Trophoblast cell (in vitro differentiated cells and primary cell): ENCODE measurements at regions not wholly inside any gene's neighbourhood (a gene's known extent, or its start where the extent isn't known, plus 50 kb on each side); places are given as distances from the start of the nearest gene placed in this dataset.

Experiments used
- DNase-seq, 2 donors: peaks; one replicate each; pipeline ENCODE4 v3.0.0-alpha.2; 2016
- H2AFZ ChIP-seq: 2 replicates; pipeline ENCODE4 v1.6.1; 2013; ENCODE audit warnings: low read length, moderate library complexity, mild to moderate bottlenecking; ENCODE audit not compliant: insufficient read depth, poor library complexity
- H2AK5ac ChIP-seq: 2 replicates; pipeline ENCODE4 v1.6.1; 2013; ENCODE audit warnings: mild to moderate bottlenecking, low read length
- H2BK120ac ChIP-seq: 2 replicates; pipeline ENCODE4 v1.6.1; 2013; ENCODE audit warnings: low read length, mild to moderate bottlenecking, moderate library complexity; ENCODE audit not compliant: insufficient read depth, poor library complexity
- H2BK12ac ChIP-seq: 2 replicates; pipeline ENCODE4 v1.6.1; 2013; ENCODE audit warnings: mild to moderate bottlenecking, low read length, moderate library complexity
- H2BK5ac ChIP-seq: 2 replicates; pipeline ENCODE4 v1.6.1; 2013; ENCODE audit warnings: low read length, low read depth, moderate library complexity, mild to moderate bottlenecking; ENCODE audit not compliant: poor library complexity
- H3K14ac ChIP-seq: 2 replicates; pipeline ENCODE4 v1.6.1; 2013; ENCODE audit warnings: mild to moderate bottlenecking, low read length
- H3K18ac ChIP-seq: 2 replicates; pipeline ENCODE4 v1.6.1; 2013; ENCODE audit warnings: mild to moderate bottlenecking, low read length
- H3K23ac ChIP-seq: 2 replicates; pipeline ENCODE4 v1.6.1; 2013; ENCODE audit warnings: low read length
- H3K27ac ChIP-seq: 2 replicates; pipeline ENCODE4 v1.5.1; 2013; ENCODE audit warnings: low read depth, mild to moderate bottlenecking, inconsistent platforms, low read length, moderate library complexity
- H3K27me3 ChIP-seq: 2 replicates; pipeline ENCODE4 v1.6.1; 2013; ENCODE audit warnings: inconsistent platforms, mild to moderate bottlenecking, low read length, moderate library complexity; ENCODE audit not compliant: insufficient read depth
- H3K36me3 ChIP-seq, 2 experiments: 1 replicate in 1 of 2; 2 replicates in 1 of 2; pipeline ENCODE4 v1.6.1; 2013; ENCODE audit warnings: low read length in 2 of 2, mild to moderate bottlenecking in 2 of 2, moderate library complexity in 1 of 2; ENCODE audit not compliant: insufficient read depth in 2 of 2, control insufficient read depth in 1 of 2
- H3K4ac ChIP-seq: 2 replicates; pipeline ENCODE4 v1.6.1; 2013; ENCODE audit warnings: low read depth, mild to moderate bottlenecking, low read length, moderate library complexity
- H3K4me1 ChIP-seq, 2 experiments: 1 replicate in 1 of 2; 2 replicates in 1 of 2; pipeline ENCODE4 v1.6.1; 2013; ENCODE audit warnings: low read length in 2 of 2, mild to moderate bottlenecking in 2 of 2, moderate library complexity in 1 of 2; ENCODE audit not compliant: insufficient read depth in 2 of 2, control insufficient read depth in 1 of 2
- H3K4me2 ChIP-seq: 2 replicates; pipeline ENCODE4 v1.6.1; 2013; ENCODE audit warnings: inconsistent platforms, mild to moderate bottlenecking, low read length, moderate library complexity
- H3K4me3 ChIP-seq: 2 replicates; pipeline ENCODE4 v1.5.1; 2013; ENCODE audit warnings: mild to moderate bottlenecking, low read depth, low read length, inconsistent platforms
- H3K79me1 ChIP-seq: one replicate; pipeline ENCODE4 v1.6.1; 2013; ENCODE audit warnings: low read length
- H3K79me2 ChIP-seq: 2 replicates; pipeline ENCODE4 v1.6.1; 2013; ENCODE audit warnings: low read length, mild to moderate bottlenecking; ENCODE audit not compliant: control insufficient read depth, insufficient read depth, poor library complexity
- H3K9ac ChIP-seq: 2 replicates; pipeline ENCODE4 v1.6.1; 2013; ENCODE audit warnings: mild to moderate bottlenecking, low read length
- H3K9me3 ChIP-seq: 2 replicates; pipeline ENCODE4 v1.6.1; 2013; ENCODE audit warnings: low read depth, mild to moderate bottlenecking, control low read depth, inconsistent platforms, low read length; ENCODE audit not compliant: insufficient read depth
- H4K12ac ChIP-seq: 2 replicates; pipeline ENCODE4 v1.6.1; 2013; ENCODE audit warnings: low read depth, mild to moderate bottlenecking, low read length, moderate library complexity
- H4K8ac ChIP-seq: 2 replicates; pipeline ENCODE4 v1.6.1; 2013; ENCODE audit warnings: low read depth, mild to moderate bottlenecking, low read length, moderate library complexity
- H4K91ac ChIP-seq: one replicate; pipeline ENCODE4 v1.6.1; 2013; ENCODE audit warnings: low read depth, mild to moderate bottlenecking, low read length, moderate library complexity
- WGBS: extraction: QIAGEN DNeasy Blood & Tissue Kit; methylation state at CpG from one replicate; pipeline ENCODE4 v1.1.7; 2013; ENCODE audit warnings: missing lambda C conversion rate; ENCODE audit not compliant: insufficient read length, insufficient coverage; ENCODE audit errors: extremely low coverage; 5-methylcytosine and 5-hydroxymethylcytosine counted together

- Histone ChIP-seq H2BK5ac (no peak overlapping the region), H3K27me3 (no peaks in the 10 kb centered on the region), H3K4me1 (no peaks in the 10 kb centered on the region), H2AK5ac (no peak overlapping the region), H3K27ac (no peak overlapping the region), H3K4ac (no peak overlapping the region), H3K4me3 (no peak overlapping the region), H2AFZ (no peak overlapping the region), H4K8ac (no peak overlapping the region), H3K36me3 (no peaks in the 10 kb centered on the region), H3K9ac (no peak overlapping the region), H4K91ac (no peak overlapping the region), H3K4me2 (no peak overlapping the region), H3K18ac (no peak overlapping the region), H4K12ac (no peak overlapping the region), H3K79me2 (no peaks in the 10 kb centered on the region), H3K9me3 (no peaks in the 10 kb centered on the region), H2BK12ac (no peak overlapping the region), H3K23ac (no peak overlapping the region), H3K79me1 (no peaks in the 10 kb centered on the region), H3K14ac (no peak overlapping the region), H2BK120ac (no peak overlapping the region)
- DNase-seq = peak in 1 of 2 donors; percentile 38
- no CpG with 5 or more reads among the region's 3 CpGs for WGBS
These were observed 460.5 kb upstream of the CNKSR2 start for GRCh38 chrX:20913760-20914159.

GRCh38 chrX:20906571-20906970 lies 467.6 kb upstream of the CNKSR2 start:
- H2BK5ac ChIP-seq = no peak overlapping the region
- no peaks in the 10 kb centered on the region for H3K4me1 ChIP-seq
- no peak overlapping the region for H3K9ac ChIP-seq
- H3K14ac ChIP-seq = no peak overlapping the region
- no peak overlapping the region for H3K4me3 ChIP-seq
- no peaks in the 10 kb centered on the region for H3K79me1 ChIP-seq
- no peak for DNase-seq
- no peak overlapping the region for H2BK12ac ChIP-seq
- H4K12ac ChIP-seq = no peak overlapping the region
- H4K91ac ChIP-seq = no peak overlapping the region
- H3K4ac ChIP-seq = no peak overlapping the region
- H3K18ac ChIP-seq = no peak overlapping the region
- no peaks in the 10 kb centered on the region for H3K79me2 ChIP-seq
- H3K23ac ChIP-seq = no peak overlapping the region
- H2AFZ ChIP-seq = no peak overlapping the region
- no peaks in the 10 kb centered on the region for H3K9me3 ChIP-seq
- H3K27ac ChIP-seq = no peak overlapping the region
- no peaks in the 10 kb centered on the region for H3K36me3 ChIP-seq
- H2AK5ac ChIP-seq = no peak overlapping the region
- no peaks in the 10 kb centered on the region for H3K27me3 ChIP-seq
- H2BK120ac ChIP-seq = no peak overlapping the region
- H4K8ac ChIP-seq = no peak overlapping the region
- no peak overlapping the region for H3K4me2 ChIP-seq

- Histone ChIP-seq H4K91ac (no peak overlapping the region), H3K9ac (no peak overlapping the region), H3K4me3 (no peak overlapping the region), H3K9me3 (no peaks in the 10 kb centered on the region), H3K4ac (no peak overlapping the region), H3K14ac (no peak overlapping the region), H3K27ac (no peak overlapping the region), H4K12ac (no peak overlapping the region), H3K4me2 (no peak overlapping the region), H3K4me1 (no peaks in the 10 kb centered on the region), H3K23ac (no peak overlapping the region), H3K36me3 (no peaks in the 10 kb centered on the region), H3K79me1 (no peaks in the 10 kb centered on the region), H2BK120ac (no peak overlapping the region), H3K18ac (no peak overlapping the region), H4K8ac (no peak overlapping the region), H2BK5ac (no peak overlapping the region), H2AFZ (no peak overlapping the region), H3K79me2 (no peaks in the 10 kb centered on the region), H3K27me3 (no peaks in the 10 kb centered on the region), H2BK12ac (no peak overlapping the region), H2AK5ac (no peak overlapping the region)
- no peak for DNase-seq
- no CpG with 5 or more reads among the region's 3 CpGs for WGBS
These were observed 489.7 kb upstream of the CNKSR2 start for GRCh38 chrX:20884565-20884964.

- H3K4ac ChIP-seq = no peak overlapping the region
- peaks cover 5% of the 10 kb centered on the region for H3K9me3 ChIP-seq
These were observed 510.6 kb upstream of the CNKSR2 start for GRCh38 chrX:20863649-20864048.

More at GRCh38 chrX:20863649-20864048, 510.6 kb upstream of the CNKSR2 start:
- Histone ChIP-seq H4K8ac (no peak overlapping the region), H3K27me3 (no peaks in the 10 kb centered on the region), H3K4me3 (no peak overlapping the region), H4K91ac (no peak overlapping the region), H3K18ac (no peak overlapping the region), H3K79me1 (no peaks in the 10 kb centered on the region), H4K12ac (no peak overlapping the region), H3K27ac (no peak overlapping the region), H3K36me3 (peaks cover 0 to 2% of the 10 kb centered on the region in 2 experiments), H2BK120ac (no peak overlapping the region), H3K14ac (no peak overlapping the region), H2BK5ac (no peak overlapping the region), H2AFZ (no peak overlapping the region), H3K9ac (no peak overlapping the region), H3K79me2 (no peaks in the 10 kb centered on the region), H2BK12ac (no peak overlapping the region), H3K23ac (no peak overlapping the region), H3K4me1 (peaks cover 0 to under 1% of the 10 kb centered on the region in 2 experiments), H3K4me2 (no peak overlapping the region), H2AK5ac (no peak overlapping the region)
- DNase-seq = no peak
